Glomerular endothelial cell (primary cell): ENCODE measurements at regions not wholly inside any gene's neighbourhood (a gene's known extent, or its start where the extent isn't known, plus 50 kb on each side); places are given as distances from the start of the nearest gene placed in this dataset.

Experiments used
- DNase-seq: peaks from one replicate; pipeline ENCODE4 v3.0.0-alpha.2; 2011; ENCODE audit warnings: low read depth, low spot score; ENCODE audit errors: extremely low read depth

- no peak for DNase-seq
Measured at GRCh38 chr19:31759359-31759758, 410.1 kb upstream of the TSHZ3 start.

GRCh38 chr19:31761281-31761913, 412.2 kb upstream of the TSHZ3 start:
- no peak for DNase-seq

- DNase-seq = no peak
Measured at GRCh38 chr19:31770223-31770622, 421.0 kb upstream of the TSHZ3 start.

- DNase-seq = no peak
Measured at GRCh38 chr19:31772915-31773314, 423.7 kb upstream of the TSHZ3 start.

- no peak for DNase-seq
Measured at GRCh38 chr19:31781542-31781941, 432.3 kb upstream of the TSHZ3 start.

GRCh38 chr19:31783592-31783991, 434.4 kb upstream of the TSHZ3 start:
- DNase-seq = no peak

GRCh38 chr19:31784671-31785101, 435.4 kb upstream of the TSHZ3 start:
- no peak for DNase-seq

GRCh38 chr19:31801611-31802010, 452.4 kb upstream of the TSHZ3 start:
- DNase-seq = no peak

- DNase-seq = no peak
Measured at GRCh38 chr19:31803835-31804446, 454.7 kb upstream of the TSHZ3 start.

GRCh38 chr19:31804668-31805067, 455.4 kb upstream of the TSHZ3 start:
- DNase-seq = no peak

GRCh38 chr19:31810536-31811109, 461.4 kb upstream of the TSHZ3 start:
- no peak for DNase-seq

GRCh38 chr19:31817971-31818797, 468.9 kb upstream of the TSHZ3 start:
- DNase-seq = no peak

GRCh38 chr19:31818798-31819105, 469.5 kb upstream of the TSHZ3 start:
- no peak for DNase-seq

GRCh38 chr19:31819837-31820236, 470.6 kb upstream of the TSHZ3 start:
- DNase-seq = no peak

- DNase-seq = no peak
Measured at GRCh38 chr19:31821346-31821745, 472.1 kb upstream of the TSHZ3 start.

GRCh38 chr19:31825134-31826094, 476.2 kb upstream of the TSHZ3 start:
- no peak for DNase-seq

GRCh38 chr19:31826325-31826724, 477.1 kb upstream of the TSHZ3 start:
- DNase-seq = no peak

- no peak for DNase-seq
Measured at GRCh38 chr19:31831421-31832175, 482.4 kb upstream of the TSHZ3 start.

- no peak for DNase-seq
Measured at GRCh38 chr19:31832176-31832548, 482.9 kb upstream of the TSHZ3 start.

GRCh38 chr19:31834070-31834469, 484.8 kb upstream of the TSHZ3 start:
- no peak for DNase-seq
